Activated B cell treated with CpG ODN at 0.5 μM for 24 hours (primary cell): ENCODE measurements at regions not wholly inside any gene's neighbourhood (a gene's known extent, or its start where the extent isn't known, plus 50 kb on each side); places are given as distances from the start of the nearest gene placed in this dataset.

ENCODE experiments used
- ATAC-seq: fragments of 200-7000 bp; cut with Tn5 transposase; one replicate; pipeline ENCODE4 v1.10.0; 2021; ENCODE audit warnings: low read depth, mild to moderate bottlenecking, moderate library complexity
- CTCF ChIA-PET: fragments of 350-600 bp; sonication (Branson Sonifier 250); formaldehyde crosslinking; loops from one replicate; lab custom pipeline; 2021; ENCODE audit warnings: antibody characterized with exemption; lab: Charles Lee
- POLR2A ChIA-PET: fragments of 350-600 bp; sonication (Branson Sonifier 250); formaldehyde crosslinking; loops from one replicate; lab custom pipeline; 2021; ENCODE audit warnings: antibody characterized with exemption; lab: Charles Lee
- DNase-seq: peaks from one replicate; pipeline ENCODE4 v3.0.0; 2022
- H3K27ac Mint-ChIP-seq: one replicate; pipeline ENCODE4 v1.8.0; 2020; ENCODE audit warnings: mixed read lengths
- H3K27me3 Mint-ChIP-seq: one replicate; pipeline ENCODE4 v1.8.0; 2021; ENCODE audit warnings: mixed read lengths
- H3K36me3 Mint-ChIP-seq: one replicate; pipeline ENCODE4 v1.8.0; 2021; ENCODE audit warnings: low read depth, mixed read lengths
- H3K4me1 Mint-ChIP-seq: one replicate; pipeline ENCODE4 v1.8.0; 2021; ENCODE audit warnings: mixed read lengths
- H3K4me3 Mint-ChIP-seq: one replicate; pipeline ENCODE4 v1.8.0; 2020; ENCODE audit warnings: mild to moderate bottlenecking, mixed read lengths
- H3K9me3 Mint-ChIP-seq: one replicate; pipeline ENCODE4 v1.8.0; 2020; ENCODE audit warnings: mixed read lengths
- CTCF ChIP-seq: fragments of 200-600 bp; IDR thresholded peaks from one replicate; pipeline ENCODE4 v1.8.0; 2022; ENCODE audit warnings: antibody characterized with exemption, mild to moderate bottlenecking
- intact Hi-C: fragments of 100-400 bp; cut with micrococcal nuclease; formaldehyde crosslinking; loops from one replicate; pipeline ENCODE4 v1.15.1; 2024

GRCh38 chr14:26074892-26075291 is 522.9 kb downstream of the NOVA1 start:
- DNase-seq (no peak), ATAC-seq (no peak)
- ChIA-PET CTCF (no interaction called here), POLR2A (no interaction called here)
- no peak overlapping the region for H3K4me3 Mint-ChIP-seq
- H3K27ac Mint-ChIP-seq: no peak overlapping the region
- H3K36me3 Mint-ChIP-seq: no peaks in the 10 kb centered on the region
- H3K9me3 Mint-ChIP-seq: peaks cover 6% of the 10 kb centered on the region
- no peaks in the 10 kb centered on the region for H3K4me1 Mint-ChIP-seq
- TF ChIP-seq CTCF: no peak
- no peaks in the 10 kb centered on the region for H3K27me3 Mint-ChIP-seq
- intact Hi-C loops: no loop called here

GRCh38 chr14:26070443-26070842 is 527.4 kb downstream of the NOVA1 start:
- no peaks in the 10 kb centered on the region for H3K36me3 Mint-ChIP-seq
- no peak for TF ChIP-seq CTCF
- H3K4me1 Mint-ChIP-seq: no peaks in the 10 kb centered on the region
- no peak for ATAC-seq
- H3K27ac Mint-ChIP-seq: no peak overlapping the region
- CTCF ChIA-PET: no interaction called here
- POLR2A ChIA-PET: no interaction called here
- no peak for DNase-seq
- no peak overlapping the region for H3K4me3 Mint-ChIP-seq
- H3K27me3 Mint-ChIP-seq: no peaks in the 10 kb centered on the region
- intact Hi-C loops: no loop called here
- peaks cover 6% of the 10 kb centered on the region for H3K9me3 Mint-ChIP-seq

- Mint-ChIP-seq H3K27ac (no peak overlapping the region), H3K4me3 (no peak overlapping the region), H3K27me3 (no peaks in the 10 kb centered on the region), H3K9me3 (peaks cover 3% of the 10 kb centered on the region), H3K36me3 (no peaks in the 10 kb centered on the region), H3K4me1 (no peaks in the 10 kb centered on the region)
- ChIA-PET CTCF (no interaction called here), POLR2A (no interaction called here)
- intact Hi-C loops: no loop called here
- ATAC-seq (no peak), DNase-seq (no peak)
- no peak for TF ChIP-seq CTCF
Observed at GRCh38 chr14:26067786-26068459, 529.9 kb downstream of the NOVA1 start.

- H3K27me3 Mint-ChIP-seq: no peaks in the 10 kb centered on the region
- H3K4me3 Mint-ChIP-seq: no peak overlapping the region
- ATAC-seq: no peak
- H3K36me3 Mint-ChIP-seq: no peaks in the 10 kb centered on the region
- no peak for DNase-seq
- no peak overlapping the region for H3K27ac Mint-ChIP-seq
- peaks cover 3% of the 10 kb centered on the region for H3K9me3 Mint-ChIP-seq
- CTCF ChIA-PET: no interaction called here
- intact Hi-C loops: no loop called here
- no peaks in the 10 kb centered on the region for H3K4me1 Mint-ChIP-seq
- no peak for TF ChIP-seq CTCF
- POLR2A ChIA-PET: no interaction called here
Observed at GRCh38 chr14:26067341-26067740, 530.5 kb downstream of the NOVA1 start.

- no peak for TF ChIP-seq CTCF
- ChIA-PET POLR2A (no interaction called here), CTCF (no interaction called here)
- Mint-ChIP-seq H3K36me3 (no peaks in the 10 kb centered on the region), H3K27ac (no peak overlapping the region), H3K9me3 (peaks cover 5% of the 10 kb centered on the region), H3K27me3 (no peaks in the 10 kb centered on the region), H3K4me3 (no peak overlapping the region), H3K4me1 (no peaks in the 10 kb centered on the region)
- ATAC-seq: no peak
- DNase-seq: no peak
- intact Hi-C loops: no loop called here
Observed at GRCh38 chr14:26056036-26056616, 541.7 kb downstream of the NOVA1 start.
